Colon (tissue), 2 donors: ENCODE measurements at regions not wholly inside any gene's neighbourhood (a gene's known extent, or its start where the extent isn't known, plus 50 kb on each side); places are given as distances from the start of the nearest gene placed in this dataset.

Source experiments
- FAIRE-seq: peaks from 2 replicates; lab custom pipeline; 2012; peaks lifted over from hg19 to GRCh38; lab: Jason Lieb, UNC
- donor health status: control.
- donor health status: control.

GRCh38 chr16:72502594-72503005, 330.6 kb upstream of the PMFBP1 start:
- no peak for FAIRE-seq

GRCh38 chr16:72501739-72502593, 330.0 kb upstream of the PMFBP1 start:
- no peak for FAIRE-seq

GRCh38 chr16:72500545-72500944, 328.6 kb upstream of the PMFBP1 start:
- FAIRE-seq, result no peak

- FAIRE-seq, result no peak
Measured at GRCh38 chr16:72493716-72494415, 321.9 kb upstream of the PMFBP1 start.

GRCh38 chr16:72487283-72487682, 315.3 kb upstream of the PMFBP1 start:
- FAIRE-seq, result no peak

- no peak for FAIRE-seq
Measured at GRCh38 chr16:72482695-72483094, 310.7 kb upstream of the PMFBP1 start.

GRCh38 chr16:72481419-72481818, 309.5 kb upstream of the PMFBP1 start:
- FAIRE-seq, result no peak

- FAIRE-seq, result no peak
Measured at GRCh38 chr16:72480911-72481310, 309.0 kb upstream of the PMFBP1 start.

- FAIRE-seq, result no peak
Measured at GRCh38 chr16:72475688-72476087, 303.7 kb upstream of the PMFBP1 start.

GRCh38 chr16:72474501-72475123, 302.7 kb upstream of the PMFBP1 start:
- no peak for FAIRE-seq

GRCh38 chr16:72473631-72474030, 301.7 kb upstream of the PMFBP1 start:
- FAIRE-seq, result no peak

- no peak for FAIRE-seq
Measured at GRCh38 chr16:72471317-72471924, 299.5 kb upstream of the PMFBP1 start.

- no peak for FAIRE-seq
Measured at GRCh38 chr16:72470541-72470940, 298.6 kb upstream of the PMFBP1 start.

- FAIRE-seq, result no peak
Measured at GRCh38 chr16:72469932-72470331, 298.0 kb upstream of the PMFBP1 start.

GRCh38 chr16:72468582-72468981, 296.6 kb upstream of the PMFBP1 start:
- FAIRE-seq, result no peak

- FAIRE-seq, result no peak
Measured at GRCh38 chr16:72467157-72467759, 295.3 kb upstream of the PMFBP1 start.

- FAIRE-seq, result no peak
Measured at GRCh38 chr16:72464597-72465368, 292.8 kb upstream of the PMFBP1 start.

GRCh38 chr16:72464052-72464451, 292.1 kb upstream of the PMFBP1 start:
- FAIRE-seq, result no peak

GRCh38 chr16:72458035-72458434, 286.1 kb upstream of the PMFBP1 start:
- FAIRE-seq, result no peak

GRCh38 chr16:72457243-72457940, 285.4 kb upstream of the PMFBP1 start:
- FAIRE-seq, result no peak
